Body of pancreas (tissue), 4 donors: ENCODE measurements at regions not wholly inside any gene's neighbourhood (a gene's known extent, or its start where the extent isn't known, plus 50 kb on each side); places are given as distances from the start of the nearest gene placed in this dataset.

Experiments
- ATAC-seq: fragments of 150-250 bp; one replicate; pipeline ENCODE4 v1.9.1; 2016
- DNase-seq, 4 donors: peaks; one replicate each; pipeline ENCODE4 v3.0.0-alpha.2; 2019
- H3K27ac ChIP-seq, 4 donors: fragments of 200-600 bp; sonication (generic); 1 replicate in 3 of 4; 2 replicates in 1 of 4; pipeline versions ENCODE4 v1.5.1 to v1.6.1; 2016 to 2019; ENCODE audit warnings: mild to moderate bottlenecking in 1 of 4, mixed read lengths in 1 of 4, moderate library complexity in 1 of 4
- H3K27me3 ChIP-seq, 2 donors: fragments of 200-600 bp; sonication (generic); one replicate each; pipeline ENCODE4 v1.6.0; 2016; ENCODE audit warnings: mild to moderate bottlenecking in 1 of 2
- H3K36me3 ChIP-seq, 2 donors: fragments of 200-600 bp; sonication (generic); replicated peaks in 1 of 2; 2 replicates each; pipeline ENCODE4 v1.5.1; 2016; ENCODE audit warnings: low read depth in 2 of 2; ENCODE audit not compliant: insufficient read depth in 1 of 2
- H3K4me1 ChIP-seq: fragments of 200-600 bp; sonication (generic); one replicate; pipeline ENCODE4 v1.6.0; 2016
- H3K4me3 ChIP-seq, 2 donors: fragments of 200-600 bp; sonication (generic); 1 replicate in 1 of 2; 2 replicates in 1 of 2; pipeline ENCODE4 v1.5.1; 2016 to 2019
- H3K9me3 ChIP-seq, 3 donors: fragments of 200-600 bp; sonication (generic); 1 replicate in 2 of 3; 2 replicates in 1 of 3; pipeline ENCODE4 v1.5.1; 2016
- POLR2A ChIP-seq, 3 donors: fragments of 450-650 bp; IDR thresholded peaks; one replicate each; pipeline ENCODE4 v1.6.1; 2016; ENCODE audit warnings: antibody characterized with exemption in 3 of 3, mild to moderate bottlenecking in 2 of 3
- WGBS, 2 donors: methylation state at CpG; one replicate each; pipeline ENCODE4 v1.1.5; 2017; 5-methylcytosine and 5-hydroxymethylcytosine counted together
- intact Hi-C: fragments of 100-400 bp; cut with DNase I; formaldehyde crosslinking; loops from one replicate; pipeline ENCODE4 v1.15.1; 2023
- TF ChIP-seq, protein P1 (sequence below), 7 experiments: fragments of 450-650 bp in 4 of 7; fragments of 200-600 bp in 3 of 7; sonication (generic) in 3 of 7; IDR thresholded peaks; one replicate each; pipeline ENCODE4 v1.5.1; 2016 to 2019; ENCODE audit warnings: antibody characterized with exemption in 7 of 7

DNA sequence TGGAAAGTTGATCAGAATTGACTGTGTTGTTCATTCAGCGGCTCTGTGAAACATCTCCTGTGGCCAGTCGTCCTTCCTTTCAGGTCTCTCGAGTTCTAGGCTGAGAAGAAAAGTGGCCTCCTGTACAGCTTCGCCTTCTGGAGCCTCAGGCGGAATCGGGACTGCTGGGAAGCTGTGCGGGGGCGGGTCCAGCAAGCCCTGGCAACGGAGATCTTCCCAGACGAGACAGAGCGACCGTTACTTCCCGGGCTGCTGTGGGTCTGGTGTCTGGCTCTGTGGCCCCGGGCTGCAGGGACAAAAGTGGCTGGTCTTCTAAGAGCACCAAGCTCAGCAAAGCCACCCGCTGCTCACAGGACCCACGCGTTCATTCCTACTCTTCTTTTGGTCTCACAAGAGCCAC lies 88.6 kb upstream of the CACNA2D3 start:
- Histone ChIP-seq H3K9me3 (no peaks in the 10 kb centered on the region), H3K27me3 (no peaks in the 10 kb centered on the region), H3K4me1 (no peaks in the 10 kb centered on the region), H3K27ac (no peak overlapping the region), H3K4me3 (no peak overlapping the region), H3K36me3 (no peaks in the 10 kb centered on the region)
- ATAC-seq (no peak), DNase-seq (no peak)
- intact Hi-C loops = no loop called here
- TF ChIP-seq, protein P1, sequence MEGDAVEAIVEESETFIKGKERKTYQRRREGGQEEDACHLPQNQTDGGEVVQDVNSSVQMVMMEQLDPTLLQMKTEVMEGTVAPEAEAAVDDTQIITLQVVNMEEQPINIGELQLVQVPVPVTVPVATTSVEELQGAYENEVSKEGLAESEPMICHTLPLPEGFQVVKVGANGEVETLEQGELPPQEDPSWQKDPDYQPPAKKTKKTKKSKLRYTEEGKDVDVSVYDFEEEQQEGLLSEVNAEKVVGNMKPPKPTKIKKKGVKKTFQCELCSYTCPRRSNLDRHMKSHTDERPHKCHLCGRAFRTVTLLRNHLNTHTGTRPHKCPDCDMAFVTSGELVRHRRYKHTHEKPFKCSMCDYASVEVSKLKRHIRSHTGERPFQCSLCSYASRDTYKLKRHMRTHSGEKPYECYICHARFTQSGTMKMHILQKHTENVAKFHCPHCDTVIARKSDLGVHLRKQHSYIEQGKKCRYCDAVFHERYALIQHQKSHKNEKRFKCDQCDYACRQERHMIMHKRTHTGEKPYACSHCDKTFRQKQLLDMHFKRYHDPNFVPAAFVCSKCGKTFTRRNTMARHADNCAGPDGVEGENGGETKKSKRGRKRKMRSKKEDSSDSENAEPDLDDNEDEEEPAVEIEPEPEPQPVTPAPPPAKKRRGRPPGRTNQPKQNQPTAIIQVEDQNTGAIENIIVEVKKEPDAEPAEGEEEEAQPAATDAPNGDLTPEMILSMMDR (IDR thresholded peaks at IDR 0.05) = no peak
- no peak for TF ChIP-seq POLR2A (IDR thresholded peaks at IDR 0.05)
- WGBS, 2 donors = 78 to 82% methylated on average over 14 to 17 of the region's 17 CpGs

DNA sequence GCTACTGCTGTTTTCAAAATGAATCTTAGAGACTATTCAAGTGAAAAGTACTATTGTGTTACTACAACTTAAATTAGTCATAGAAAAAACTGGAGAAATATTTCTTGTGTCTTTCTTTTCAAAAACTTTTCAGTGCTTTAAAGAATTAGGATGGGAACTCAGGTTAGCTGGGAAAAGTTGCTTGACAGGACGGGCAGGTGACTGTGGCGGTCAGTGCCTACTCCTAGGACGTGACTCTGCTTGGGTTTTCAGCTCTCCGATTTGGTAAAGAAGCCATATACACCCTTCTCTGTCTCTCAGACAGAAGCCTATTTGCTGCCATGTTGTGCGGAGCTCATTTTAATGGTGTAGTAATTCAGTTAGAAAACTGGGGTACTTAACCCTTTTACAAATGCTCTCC lies 89.8 kb upstream of the CACNA2D3 start:
- TF ChIP-seq, protein P1 (IDR thresholded peaks at IDR 0.05) = no peak
- 70 to 71% methylated on average over 5 of the region's 5 CpGs for WGBS, 2 donors
- no peak overlapping the region for H3K27ac ChIP-seq
- H3K4me1 ChIP-seq = no peaks in the 10 kb centered on the region
- intact Hi-C loops = no loop called here
- H3K9me3 ChIP-seq = no peaks in the 10 kb centered on the region
- no peaks in the 10 kb centered on the region for H3K36me3 ChIP-seq
- no peak for ATAC-seq
- H3K27me3 ChIP-seq = no peaks in the 10 kb centered on the region
- DNase-seq = no peak
- H3K4me3 ChIP-seq = no peak overlapping the region

DNA sequence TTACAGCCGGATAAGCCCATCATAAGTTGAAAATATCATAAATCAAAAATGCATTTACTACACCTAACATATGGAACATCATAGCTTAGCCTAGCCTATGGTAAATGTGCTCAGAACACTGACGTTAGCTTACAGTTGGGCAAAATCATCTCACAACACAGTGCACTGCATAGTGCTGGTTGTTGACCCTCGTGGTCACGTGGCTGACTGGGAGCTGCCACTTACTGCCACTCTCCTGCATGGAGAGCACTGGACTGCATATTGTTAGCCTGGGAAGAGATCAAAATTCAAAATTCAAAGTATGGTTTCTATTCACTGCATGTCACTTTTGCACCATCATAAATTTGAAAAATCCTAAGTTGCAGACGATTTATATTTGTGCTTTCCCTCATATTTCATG lies 94.0 kb upstream of the CACNA2D3 start:
- Histone ChIP-seq H3K27ac (no peak overlapping the region), H3K4me3 (no peak overlapping the region), H3K9me3 (no peaks in the 10 kb centered on the region), H3K27me3 (no peaks in the 10 kb centered on the region), H3K4me1 (no peaks in the 10 kb centered on the region), H3K36me3 (no peaks in the 10 kb centered on the region)
- 82 to 89% methylated on average over 5 of the region's 5 CpGs for WGBS, 2 donors
- ATAC-seq (no peak), DNase-seq (no peak)
- intact Hi-C loops = no loop called here
- TF ChIP-seq, protein P1 (IDR thresholded peaks at IDR 0.05) = no peak
- no peak for TF ChIP-seq POLR2A (IDR thresholded peaks at IDR 0.05)

DNA sequence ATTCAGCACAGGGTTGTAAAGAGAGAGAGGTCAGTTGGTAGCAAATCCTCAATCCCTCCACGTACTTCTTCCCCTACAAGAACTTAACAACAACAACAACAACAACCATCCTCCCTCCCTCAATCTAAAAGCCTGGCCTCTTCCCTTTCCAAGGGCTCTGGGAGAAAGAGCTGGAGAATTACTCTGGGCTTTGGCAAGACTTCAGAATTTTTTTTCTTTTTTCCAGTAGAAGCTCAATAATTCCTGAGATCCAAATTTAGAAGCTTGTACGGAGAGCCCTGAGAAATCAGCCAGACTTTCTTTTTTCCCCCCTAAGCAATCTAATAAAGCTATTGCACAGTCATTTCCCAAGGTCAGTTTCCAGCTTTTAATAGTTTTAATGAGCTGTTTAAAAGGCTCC lies 95.8 kb upstream of the CACNA2D3 start:
- Histone ChIP-seq H3K36me3 (no peaks in the 10 kb centered on the region), H3K27me3 (no peaks in the 10 kb centered on the region), H3K4me3 (no peak overlapping the region), H3K9me3 (no peaks in the 10 kb centered on the region), H3K27ac (no peak overlapping the region), H3K4me1 (no peaks in the 10 kb centered on the region)
- WGBS, 2 donors = 31 to 32% methylated on average over 2 of the region's 2 CpGs
- no peak for ATAC-seq
- TF ChIP-seq, protein P1 (IDR thresholded peaks at IDR 0.05) = no peak
- no peak for TF ChIP-seq POLR2A (IDR thresholded peaks at IDR 0.05)
- DNase-seq = no peak
- intact Hi-C loops = no loop called here

DNA sequence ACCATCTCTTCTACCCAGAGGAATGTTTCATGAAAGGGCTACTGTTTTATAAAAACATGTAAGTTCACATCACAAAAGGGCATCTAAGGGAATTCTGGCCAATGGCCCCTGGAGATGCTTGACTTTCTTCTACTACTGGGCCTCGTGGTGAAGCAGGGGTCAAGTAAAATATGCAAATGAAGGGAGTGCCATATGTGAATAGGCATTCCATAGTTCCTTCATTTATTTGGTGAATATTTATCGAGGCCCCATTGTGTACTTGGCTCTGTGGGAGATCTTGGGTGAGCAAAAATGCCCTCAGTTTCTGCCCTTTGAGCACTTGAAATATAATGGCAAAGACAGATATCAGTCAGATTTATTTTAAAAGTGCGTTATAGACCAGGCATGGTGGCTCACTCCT lies 101.3 kb upstream of the CACNA2D3 start:
- H3K36me3 ChIP-seq = no peaks in the 10 kb centered on the region
- ATAC-seq (no peak), DNase-seq (no peak)
- TF ChIP-seq POLR2A (IDR thresholded peaks at IDR 0.05) = no peak
- TF ChIP-seq, protein P1 (IDR thresholded peaks at IDR 0.05) = no peak
- H3K27ac ChIP-seq = no peak overlapping the region
- H3K27me3 ChIP-seq = no peaks in the 10 kb centered on the region
- intact Hi-C loops = no loop called here
- no peaks in the 10 kb centered on the region for H3K4me1 ChIP-seq
- no peaks in the 10 kb centered on the region for H3K9me3 ChIP-seq
- WGBS, 2 donors = 69 to 70% methylated on average over 3 of the region's 3 CpGs
- no peak overlapping the region for H3K4me3 ChIP-seq
